ENCODE measurements at regions not wholly inside any gene's neighbourhood (a gene's known extent, or its start where the extent isn't known, plus 50 kb on each side); places are given as distances from the start of the nearest gene placed in this dataset.

DNA sequence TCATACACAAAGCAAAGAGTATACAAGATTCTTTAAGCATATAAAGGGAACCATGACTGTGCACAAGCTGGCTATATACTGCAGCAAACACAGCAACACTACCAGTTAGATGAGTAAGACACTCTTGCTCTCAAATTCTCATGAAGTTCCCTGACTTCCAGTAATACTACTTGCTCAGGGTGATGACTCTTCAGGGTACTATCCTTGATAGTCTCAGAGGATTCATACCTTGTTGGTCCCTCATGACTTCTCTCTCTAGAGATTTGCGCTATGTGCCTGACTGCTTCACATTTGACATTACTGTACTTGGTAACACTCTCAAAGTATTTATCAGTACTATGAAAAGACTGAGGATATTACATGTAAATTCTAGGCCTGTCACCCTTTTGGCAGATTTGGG, 159.8 kb upstream of the ZRANB2 start:
- Histone ChIP-seq H3K27me3 (ENCODE audit: control insufficient read depth in 2 of 2, insufficient read depth in 1 of 2, low read length in 1 of 2) (no peaks in the 10 kb centered on the region), H3K27ac (ENCODE audit: low read depth in 1 of 2, low read length in 1 of 2) (no peak overlapping the region), H3K4me1 (ENCODE audit: control insufficient read depth in 2 of 2, insufficient read depth in 2 of 2, low read length in 2 of 2) (no peaks in the 10 kb centered on the region), H3K9me3 (ENCODE audit: control insufficient read depth in 2 of 2, insufficient read depth in 1 of 2, low read length in 1 of 2) (no peaks in the 10 kb centered on the region), H3K36me3 (ENCODE audit: control insufficient read depth in 2 of 2, insufficient read depth in 2 of 2, low read length in 1 of 2) (no peaks in the 10 kb centered on the region), H3K4me3 (ENCODE audit: low read length in 2 of 2) (no peak overlapping the region)
- 99% methylated on average over 1 of the region's 1 CpG for WGBS
- no peak for DNase-seq (ENCODE audit: low read depth in 6 of 9, low spot score in 9 of 9)

DNA sequence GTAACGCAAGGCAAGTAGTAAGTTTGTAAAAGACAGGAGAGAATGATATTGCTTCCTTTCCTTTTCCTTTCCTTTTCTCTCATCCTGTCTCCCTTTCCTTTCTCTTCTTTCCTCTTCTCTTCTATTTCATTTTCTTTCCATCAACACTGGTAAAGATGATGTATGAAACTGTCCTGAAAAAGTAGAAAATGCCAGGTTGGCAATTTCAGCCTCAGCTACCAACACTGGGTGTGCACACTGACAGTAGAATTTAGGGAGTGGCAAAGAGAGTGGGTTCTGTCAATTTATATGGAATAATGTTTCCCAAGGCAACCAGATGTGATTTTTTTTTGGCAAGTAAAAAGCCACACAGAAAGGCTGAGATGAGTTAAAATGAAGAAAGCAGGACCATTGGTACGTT, 155.7 kb upstream of the ZRANB2 start:
- no peaks in the 10 kb centered on the region for H3K36me3 ChIP-seq (ENCODE audit: control insufficient read depth in 2 of 2, insufficient read depth in 2 of 2, low read length in 1 of 2)
- no peak for DNase-seq (ENCODE audit: low read depth in 6 of 9, low spot score in 9 of 9)
- 93% methylated on average over 2 of the region's 2 CpGs for WGBS
- no peaks in the 10 kb centered on the region for H3K4me1 ChIP-seq (ENCODE audit: control insufficient read depth in 2 of 2, insufficient read depth in 2 of 2, low read length in 2 of 2)
- H3K27me3 ChIP-seq (ENCODE audit: control insufficient read depth in 2 of 2, insufficient read depth in 1 of 2, low read length in 1 of 2): no peaks in the 10 kb centered on the region
- no peak overlapping the region for H3K27ac ChIP-seq (ENCODE audit: low read depth in 1 of 2, low read length in 1 of 2)
- no peak overlapping the region for H3K4me3 ChIP-seq (ENCODE audit: low read length in 2 of 2)
- no peaks in the 10 kb centered on the region for H3K9me3 ChIP-seq (ENCODE audit: control insufficient read depth in 2 of 2, insufficient read depth in 1 of 2, low read length in 1 of 2)

DNA sequence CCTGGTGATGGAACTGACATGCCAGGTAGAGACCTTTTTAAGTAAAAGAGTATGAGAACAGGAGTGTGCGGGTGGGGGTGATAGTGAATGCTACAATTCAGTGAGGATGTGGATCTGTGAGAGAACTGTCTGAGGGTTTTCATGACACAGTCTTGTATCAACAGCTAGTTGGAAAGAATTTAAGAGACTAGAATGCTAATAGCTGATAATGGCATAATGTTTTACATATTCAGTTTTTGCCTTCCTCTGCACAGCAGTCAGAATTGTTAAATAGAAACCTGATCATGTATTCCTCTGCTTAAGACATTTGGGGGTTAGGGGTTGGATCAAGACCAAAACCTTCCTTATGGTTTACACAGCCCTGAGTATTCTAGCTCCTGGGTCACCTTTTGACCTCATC, 152.8 kb upstream of the ZRANB2 start:
- no peak overlapping the region for H3K4me3 ChIP-seq (ENCODE audit: low read length in 2 of 2)
- no peaks in the 10 kb centered on the region for H3K36me3 ChIP-seq (ENCODE audit: control insufficient read depth in 2 of 2, insufficient read depth in 2 of 2, low read length in 1 of 2)
- no peak overlapping the region for H3K27ac ChIP-seq (ENCODE audit: low read depth in 1 of 2, low read length in 1 of 2)
- H3K9me3 ChIP-seq (ENCODE audit: control insufficient read depth in 2 of 2, insufficient read depth in 1 of 2, low read length in 1 of 2): no peaks in the 10 kb centered on the region
- WGBS: 97% methylated on average over 1 of the region's 1 CpG
- DNase-seq (ENCODE audit: low read depth in 6 of 9, low spot score in 9 of 9): no peak
- no peaks in the 10 kb centered on the region for H3K4me1 ChIP-seq (ENCODE audit: control insufficient read depth in 2 of 2, insufficient read depth in 2 of 2, low read length in 2 of 2)
- no peaks in the 10 kb centered on the region for H3K27me3 ChIP-seq (ENCODE audit: control insufficient read depth in 2 of 2, insufficient read depth in 1 of 2, low read length in 1 of 2)

DNA sequence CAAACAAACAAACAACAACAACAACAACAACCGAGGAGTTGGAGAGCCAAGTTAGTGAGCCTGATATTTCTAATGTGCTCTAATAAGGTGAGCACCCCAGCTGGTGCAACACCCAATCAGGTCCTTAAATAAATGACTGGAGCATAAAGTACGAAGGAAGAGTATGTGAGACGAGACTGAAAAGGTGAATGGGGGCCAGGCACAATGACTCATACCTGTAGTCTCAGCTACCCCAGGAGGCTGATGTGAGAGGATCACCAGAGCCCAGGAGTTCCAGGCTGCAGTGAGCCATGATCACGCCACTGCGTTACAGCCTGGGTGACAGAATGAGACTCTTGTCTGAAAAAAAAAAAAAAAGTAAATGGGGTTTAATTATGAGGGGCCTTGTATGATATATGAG, 152.0 kb upstream of the ZRANB2 start:
- Histone ChIP-seq H3K27ac (ENCODE audit: low read depth in 1 of 2, low read length in 1 of 2) (no peak overlapping the region), H3K36me3 (ENCODE audit: control insufficient read depth in 2 of 2, insufficient read depth in 2 of 2, low read length in 1 of 2) (no peaks in the 10 kb centered on the region), H3K27me3 (ENCODE audit: control insufficient read depth in 2 of 2, insufficient read depth in 1 of 2, low read length in 1 of 2) (no peaks in the 10 kb centered on the region), H3K4me3 (ENCODE audit: low read length in 2 of 2) (no peak overlapping the region), H3K9me3 (ENCODE audit: control insufficient read depth in 2 of 2, insufficient read depth in 1 of 2, low read length in 1 of 2) (no peaks in the 10 kb centered on the region), H3K4me1 (ENCODE audit: control insufficient read depth in 2 of 2, insufficient read depth in 2 of 2, low read length in 2 of 2) (no peaks in the 10 kb centered on the region)
- WGBS: 95% methylated on average over 5 of the region's 5 CpGs
- DNase-seq (ENCODE audit: low read depth in 6 of 9, low spot score in 9 of 9): no peak

DNA sequence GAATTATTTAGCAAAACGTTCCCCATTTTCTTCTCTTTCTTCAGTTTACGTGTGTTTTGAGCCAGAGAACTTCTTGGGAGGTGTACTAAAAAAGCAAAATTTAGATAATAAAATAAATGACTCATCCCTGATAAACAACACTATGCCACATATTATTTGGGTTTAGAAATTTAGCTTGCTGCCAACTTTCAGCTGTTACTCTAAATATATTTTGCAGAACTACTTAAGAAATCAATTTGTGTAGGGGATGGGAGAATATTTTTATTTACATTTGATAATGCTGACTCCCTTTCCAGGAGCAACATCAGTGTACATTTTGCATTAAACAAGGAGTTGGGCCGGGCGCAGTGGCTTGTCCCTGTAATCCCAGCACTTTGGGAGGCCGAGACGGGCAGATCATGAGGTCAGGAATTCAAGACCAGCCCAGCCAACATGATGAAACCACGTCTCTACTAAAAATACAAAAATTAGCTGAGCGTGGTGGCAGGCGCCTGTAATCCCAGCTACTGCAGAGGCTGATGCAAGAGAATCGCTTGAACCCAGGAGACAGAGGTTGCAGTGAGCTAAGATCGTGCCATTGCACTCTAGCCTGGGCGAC, 151.4 kb upstream of the ZRANB2 start:
- H3K9me3 ChIP-seq (ENCODE audit: control insufficient read depth in 2 of 2, insufficient read depth in 1 of 2, low read length in 1 of 2): no peaks in the 10 kb centered on the region
- DNase-seq (ENCODE audit: low read depth in 6 of 9, low spot score in 9 of 9): no peak
- H3K4me1 ChIP-seq (ENCODE audit: control insufficient read depth in 2 of 2, insufficient read depth in 2 of 2, low read length in 2 of 2): no peaks in the 10 kb centered on the region
- H3K27ac ChIP-seq (ENCODE audit: low read depth in 1 of 2, low read length in 1 of 2): no peak overlapping the region
- H3K4me3 ChIP-seq (ENCODE audit: low read length in 2 of 2): no peak overlapping the region
- no peaks in the 10 kb centered on the region for H3K27me3 ChIP-seq (ENCODE audit: control insufficient read depth in 2 of 2, insufficient read depth in 1 of 2, low read length in 1 of 2)
- WGBS: 95% methylated on average over 12 of the region's 12 CpGs
- H3K36me3 ChIP-seq (ENCODE audit: control insufficient read depth in 2 of 2, insufficient read depth in 2 of 2, low read length in 1 of 2): no peaks in the 10 kb centered on the region

DNA sequence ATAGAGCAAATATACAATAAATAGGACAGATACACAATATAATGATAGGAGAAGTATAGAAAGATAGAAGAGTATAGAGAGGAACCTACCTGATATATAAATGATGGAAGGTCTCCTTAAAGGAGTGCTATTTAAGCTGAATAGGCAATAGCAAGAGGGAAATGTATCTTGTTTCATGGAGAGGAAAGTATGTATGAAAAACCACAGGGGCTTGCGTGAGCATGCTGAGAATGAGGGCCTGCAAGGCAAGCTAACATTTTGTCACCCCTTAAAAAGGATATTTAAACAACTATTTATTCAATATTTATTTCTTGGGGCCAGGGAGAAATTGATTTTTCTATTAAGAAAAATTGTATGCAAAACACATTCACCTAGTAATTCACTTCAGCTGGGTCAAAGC, 150.9 kb upstream of the ZRANB2 start:
- no peak overlapping the region for H3K27ac ChIP-seq (ENCODE audit: low read depth in 1 of 2, low read length in 1 of 2)
- no peaks in the 10 kb centered on the region for H3K4me1 ChIP-seq (ENCODE audit: control insufficient read depth in 2 of 2, insufficient read depth in 2 of 2, low read length in 2 of 2)
- no peaks in the 10 kb centered on the region for H3K27me3 ChIP-seq (ENCODE audit: control insufficient read depth in 2 of 2, insufficient read depth in 1 of 2, low read length in 1 of 2)
- H3K4me3 ChIP-seq (ENCODE audit: low read length in 2 of 2): no peak overlapping the region
- 91% methylated on average over 1 of the region's 1 CpG for WGBS
- no peaks in the 10 kb centered on the region for H3K9me3 ChIP-seq (ENCODE audit: control insufficient read depth in 2 of 2, insufficient read depth in 1 of 2, low read length in 1 of 2)
- DNase-seq (ENCODE audit: low read depth in 6 of 9, low spot score in 9 of 9): no peak
- H3K36me3 ChIP-seq (ENCODE audit: control insufficient read depth in 2 of 2, insufficient read depth in 2 of 2, low read length in 1 of 2): no peaks in the 10 kb centered on the region

DNA sequence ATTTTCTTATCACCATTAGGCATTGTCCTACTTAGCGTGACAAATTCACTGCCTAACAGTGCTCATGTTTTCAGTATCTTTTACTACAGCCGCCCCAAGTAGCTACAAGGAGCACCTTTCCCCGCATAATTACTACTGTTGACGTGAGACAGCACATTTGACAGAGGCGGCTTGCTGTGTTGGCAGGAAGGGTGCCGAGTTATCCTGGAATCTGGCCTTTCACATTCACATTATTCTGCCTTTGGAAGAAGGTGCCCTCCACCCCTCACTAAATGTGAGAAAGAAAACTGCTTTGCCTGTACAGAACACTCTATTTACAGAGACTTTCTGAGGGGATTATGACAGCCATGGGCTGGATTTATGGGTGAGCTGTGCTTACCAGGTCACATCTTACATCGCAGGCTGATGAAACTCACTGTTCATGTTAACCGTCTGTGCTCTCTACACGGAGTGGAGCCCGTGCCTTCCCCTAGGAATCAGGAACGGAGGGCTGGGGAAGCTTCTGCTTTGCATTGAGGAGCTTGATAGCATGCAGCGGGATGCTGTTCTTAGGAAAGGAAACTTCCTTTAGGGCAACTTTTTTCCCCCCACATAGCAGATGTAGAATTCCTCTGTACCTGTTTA, 148.0 kb upstream of the ZRANB2 start:
- no peaks in the 10 kb centered on the region for H3K9me3 ChIP-seq (ENCODE audit: control insufficient read depth in 2 of 2, insufficient read depth in 1 of 2, low read length in 1 of 2)
- no peaks in the 10 kb centered on the region for H3K4me1 ChIP-seq (ENCODE audit: control insufficient read depth in 2 of 2, insufficient read depth in 2 of 2, low read length in 2 of 2)
- no peaks in the 10 kb centered on the region for H3K36me3 ChIP-seq (ENCODE audit: control insufficient read depth in 2 of 2, insufficient read depth in 2 of 2, low read length in 1 of 2)
- DNase-seq (ENCODE audit: low read depth in 6 of 9, low spot score in 9 of 9): no peak
- H3K27ac ChIP-seq (ENCODE audit: low read depth in 1 of 2, low read length in 1 of 2): no peak overlapping the region
- no peak overlapping the region for H3K4me3 ChIP-seq (ENCODE audit: low read length in 2 of 2)
- WGBS: 76% methylated on average over 12 of the region's 12 CpGs
- H3K27me3 ChIP-seq (ENCODE audit: control insufficient read depth in 2 of 2, insufficient read depth in 1 of 2, low read length in 1 of 2): no peaks in the 10 kb centered on the region

DNA sequence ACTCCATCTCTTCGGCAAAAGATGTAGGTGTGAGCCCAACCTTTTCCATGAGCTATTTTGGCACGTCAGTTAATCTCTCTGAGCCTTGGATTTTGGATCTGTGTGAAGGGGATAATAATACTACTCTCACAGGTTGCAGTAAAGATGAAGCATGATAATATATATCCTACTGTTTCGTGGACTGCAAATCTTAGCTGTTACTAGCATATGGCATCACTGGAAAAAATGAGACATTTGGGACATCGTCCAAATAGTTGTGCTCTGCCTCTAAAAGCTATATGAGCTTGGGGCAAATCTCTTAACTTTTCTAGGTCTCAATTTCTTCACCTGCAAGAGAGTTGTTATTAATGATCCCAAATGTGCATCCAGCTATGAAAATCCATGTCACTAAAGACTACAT, 147.4 kb upstream of the ZRANB2 start:
- Histone ChIP-seq H3K4me3 (ENCODE audit: low read length in 2 of 2) (no peak overlapping the region), H3K27ac (ENCODE audit: low read depth in 1 of 2, low read length in 1 of 2) (no peak overlapping the region), H3K9me3 (ENCODE audit: control insufficient read depth in 2 of 2, insufficient read depth in 1 of 2, low read length in 1 of 2) (no peaks in the 10 kb centered on the region), H3K36me3 (ENCODE audit: control insufficient read depth in 2 of 2, insufficient read depth in 2 of 2, low read length in 1 of 2) (no peaks in the 10 kb centered on the region), H3K4me1 (ENCODE audit: control insufficient read depth in 2 of 2, insufficient read depth in 2 of 2, low read length in 2 of 2) (no peaks in the 10 kb centered on the region), H3K27me3 (ENCODE audit: control insufficient read depth in 2 of 2, insufficient read depth in 1 of 2, low read length in 1 of 2) (no peaks in the 10 kb centered on the region)
- WGBS: 89% methylated on average over 4 of the region's 4 CpGs
- DNase-seq (ENCODE audit: low read depth in 6 of 9, low spot score in 9 of 9): no peak

DNA sequence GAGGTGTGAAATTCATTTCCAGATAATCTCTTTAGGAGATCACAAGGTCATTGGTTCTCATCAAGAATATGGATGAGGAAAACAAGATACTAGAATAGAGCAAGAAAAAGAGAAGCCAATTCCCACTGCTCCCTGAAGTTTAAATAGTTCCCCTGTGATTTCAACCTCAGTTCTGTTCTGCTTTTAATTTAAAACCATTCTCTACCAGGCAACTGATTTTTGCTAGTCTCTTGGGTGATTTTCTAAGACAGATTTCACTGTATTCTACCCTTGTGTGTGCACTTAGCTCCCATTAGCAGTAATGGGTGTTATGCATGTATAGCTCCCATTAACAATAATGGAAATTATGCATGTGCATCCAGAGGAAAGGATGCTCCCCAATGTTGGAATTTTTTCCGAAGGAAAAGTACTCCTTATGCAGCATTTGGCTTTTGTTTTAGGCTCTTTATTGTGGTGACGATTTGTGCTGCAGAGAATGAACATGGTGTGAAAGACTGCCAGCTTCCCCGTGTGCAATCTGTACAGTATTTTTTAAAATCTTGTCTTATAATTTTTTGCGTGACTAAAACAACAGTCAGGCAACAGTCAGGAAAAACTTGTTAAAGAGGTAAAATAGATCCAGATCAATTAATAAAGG, 144.0 kb upstream of the ZRANB2 start:
- Histone ChIP-seq H3K9me3 (ENCODE audit: control insufficient read depth in 2 of 2, insufficient read depth in 1 of 2, low read length in 1 of 2) (no peaks in the 10 kb centered on the region), H3K4me3 (ENCODE audit: low read length in 2 of 2) (no peak overlapping the region), H3K27ac (ENCODE audit: low read depth in 1 of 2, low read length in 1 of 2) (no peak overlapping the region), H3K4me1 (ENCODE audit: control insufficient read depth in 2 of 2, insufficient read depth in 2 of 2, low read length in 2 of 2) (no peaks in the 10 kb centered on the region), H3K27me3 (ENCODE audit: control insufficient read depth in 2 of 2, insufficient read depth in 1 of 2, low read length in 1 of 2) (no peaks in the 10 kb centered on the region), H3K36me3 (ENCODE audit: control insufficient read depth in 2 of 2, insufficient read depth in 2 of 2, low read length in 1 of 2) (no peaks in the 10 kb centered on the region)
- 94% methylated on average over 4 of the region's 4 CpGs for WGBS
- DNase-seq (ENCODE audit: low read depth in 6 of 9, low spot score in 9 of 9): no peak

Data from thymus (tissue), 11 donors.